ENCODE measurements at regions not wholly inside any gene's neighbourhood (a gene's known extent, or its start where the extent isn't known, plus 50 kb on each side); places are given as distances from the start of the nearest gene placed in this dataset.

DNA sequence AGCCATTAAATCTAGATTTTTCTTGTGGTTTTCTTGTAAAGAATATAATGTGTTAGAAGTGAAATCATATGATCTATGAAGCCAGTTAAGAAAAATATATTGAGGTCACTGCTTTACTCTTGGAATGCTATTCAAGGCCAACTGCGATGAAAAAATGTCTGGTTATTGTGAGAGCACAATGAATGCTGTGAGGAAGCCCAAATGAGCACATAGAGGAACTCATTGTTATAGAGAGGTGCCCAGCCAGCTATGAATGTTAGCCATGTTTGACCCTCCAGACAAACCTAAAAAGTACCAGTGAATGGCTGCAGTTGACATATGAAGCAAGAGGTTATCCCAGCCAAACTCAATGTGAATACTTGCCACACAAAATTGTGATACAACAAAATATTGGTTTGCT is 359.8 kb upstream of the FAM174A start:
- TF ChIP-seq, protein P1, sequence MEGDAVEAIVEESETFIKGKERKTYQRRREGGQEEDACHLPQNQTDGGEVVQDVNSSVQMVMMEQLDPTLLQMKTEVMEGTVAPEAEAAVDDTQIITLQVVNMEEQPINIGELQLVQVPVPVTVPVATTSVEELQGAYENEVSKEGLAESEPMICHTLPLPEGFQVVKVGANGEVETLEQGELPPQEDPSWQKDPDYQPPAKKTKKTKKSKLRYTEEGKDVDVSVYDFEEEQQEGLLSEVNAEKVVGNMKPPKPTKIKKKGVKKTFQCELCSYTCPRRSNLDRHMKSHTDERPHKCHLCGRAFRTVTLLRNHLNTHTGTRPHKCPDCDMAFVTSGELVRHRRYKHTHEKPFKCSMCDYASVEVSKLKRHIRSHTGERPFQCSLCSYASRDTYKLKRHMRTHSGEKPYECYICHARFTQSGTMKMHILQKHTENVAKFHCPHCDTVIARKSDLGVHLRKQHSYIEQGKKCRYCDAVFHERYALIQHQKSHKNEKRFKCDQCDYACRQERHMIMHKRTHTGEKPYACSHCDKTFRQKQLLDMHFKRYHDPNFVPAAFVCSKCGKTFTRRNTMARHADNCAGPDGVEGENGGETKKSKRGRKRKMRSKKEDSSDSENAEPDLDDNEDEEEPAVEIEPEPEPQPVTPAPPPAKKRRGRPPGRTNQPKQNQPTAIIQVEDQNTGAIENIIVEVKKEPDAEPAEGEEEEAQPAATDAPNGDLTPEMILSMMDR (conservative IDR thresholded peaks at IDR 0.05), result no peak
- no peak for TF ChIP-seq ZFX (IDR thresholded peaks at IDR 0.05)

All from C4-2B (cell line).